NCI-H2107 (cell line): ENCODE measurements at regions not wholly inside any gene's neighbourhood (a gene's known extent, or its start where the extent isn't known, plus 50 kb on each side); places are given as distances from the start of the nearest gene placed in this dataset.
"Not testable (repeated sequence)": the region's sequence is repeated elsewhere in the genome, so short reads cannot be mapped to it uniquely, and the experiment has no call there.

Experiments used
- DNase-seq: peaks from one replicate; lab custom pipeline; 2025; lab: John Stamatoyannopoulos, UW

- peak; percentile 14 for DNase-seq
Observed at GRCh38 chr2:176854878-176855277, 357.7 kb upstream of the HNRNPA3 start.

DNA sequence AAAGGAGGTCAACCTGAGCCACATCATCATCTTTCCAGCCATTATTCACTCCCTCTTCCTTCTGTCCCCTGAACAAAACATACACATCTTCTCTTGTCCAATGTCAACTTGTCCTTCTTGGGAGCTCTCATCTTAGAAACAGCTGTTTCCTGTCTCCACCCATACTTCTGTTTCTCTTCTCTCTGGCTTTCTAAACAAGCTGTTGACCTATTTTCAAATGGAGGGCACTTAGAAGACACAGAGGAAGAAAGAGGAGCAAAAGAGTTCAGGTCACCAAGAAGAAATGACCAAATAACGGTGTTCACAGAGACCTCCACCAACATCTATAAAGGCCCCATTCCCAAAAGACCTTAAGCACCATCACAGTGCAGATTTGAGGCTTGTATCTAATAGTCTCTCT is 355.9 kb upstream of the HNRNPA3 start:
- no peak for DNase-seq

DNA sequence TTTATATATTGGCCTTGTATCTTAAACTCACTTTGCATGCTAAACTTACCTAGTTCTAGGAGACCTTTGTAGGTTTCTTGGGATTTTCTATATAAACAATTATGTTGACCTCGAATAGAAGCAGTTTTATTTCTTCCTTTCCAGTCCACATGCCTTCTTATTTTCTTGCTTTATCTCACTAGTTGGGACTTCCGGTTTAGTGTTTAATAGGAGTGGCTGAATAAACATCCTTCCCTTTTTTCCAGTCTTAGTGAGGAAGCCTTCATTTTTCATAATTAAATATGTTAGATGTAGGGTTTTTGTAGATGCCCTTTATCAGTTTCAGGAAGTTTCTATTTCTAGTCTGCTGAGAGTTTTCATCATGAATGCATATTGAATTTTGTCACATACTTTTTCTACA is 347.3 kb upstream of the HNRNPA3 start:
- no peak for DNase-seq

GRCh38 chr2:176872406-176872805 is 340.2 kb upstream of the HNRNPA3 start:
- no peak for DNase-seq

GRCh38 chr2:176873403-176873802 is 339.2 kb upstream of the HNRNPA3 start:
- no peak for DNase-seq

- DNase-seq, result no peak
Observed at GRCh38 chr2:176876493-176877103, 336.0 kb upstream of the HNRNPA3 start.

DNA sequence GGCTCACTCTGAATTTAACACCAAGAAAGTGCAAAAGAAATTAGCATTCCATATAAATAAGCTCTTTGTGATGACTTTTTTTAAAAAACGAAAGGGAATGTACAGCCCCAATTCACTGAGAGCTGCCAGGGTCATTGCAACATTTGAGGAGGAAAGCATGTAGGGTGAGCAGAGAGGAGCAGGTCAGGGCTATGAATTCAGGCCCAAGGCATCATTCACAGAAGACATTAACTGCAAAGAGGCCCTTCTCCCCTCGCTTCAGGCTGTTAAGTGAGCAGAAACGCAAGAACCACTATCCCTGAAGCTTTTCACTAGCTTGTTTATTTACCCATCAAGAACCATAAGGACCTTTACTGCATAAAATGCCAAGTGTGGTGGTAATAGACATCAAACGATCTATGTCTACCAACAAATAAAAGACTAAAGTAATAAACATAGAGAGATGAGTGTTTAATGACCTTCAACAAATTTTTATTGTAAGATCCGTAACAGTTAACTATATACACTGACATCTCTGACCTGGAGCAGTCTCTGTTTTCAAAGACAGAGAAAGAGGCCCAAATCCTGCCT is 333.1 kb upstream of the HNRNPA3 start:
- DNase-seq, result no peak

GRCh38 chr2:176882045-176882444 is 330.5 kb upstream of the HNRNPA3 start:
- not testable (repeated sequence) for DNase-seq

DNA sequence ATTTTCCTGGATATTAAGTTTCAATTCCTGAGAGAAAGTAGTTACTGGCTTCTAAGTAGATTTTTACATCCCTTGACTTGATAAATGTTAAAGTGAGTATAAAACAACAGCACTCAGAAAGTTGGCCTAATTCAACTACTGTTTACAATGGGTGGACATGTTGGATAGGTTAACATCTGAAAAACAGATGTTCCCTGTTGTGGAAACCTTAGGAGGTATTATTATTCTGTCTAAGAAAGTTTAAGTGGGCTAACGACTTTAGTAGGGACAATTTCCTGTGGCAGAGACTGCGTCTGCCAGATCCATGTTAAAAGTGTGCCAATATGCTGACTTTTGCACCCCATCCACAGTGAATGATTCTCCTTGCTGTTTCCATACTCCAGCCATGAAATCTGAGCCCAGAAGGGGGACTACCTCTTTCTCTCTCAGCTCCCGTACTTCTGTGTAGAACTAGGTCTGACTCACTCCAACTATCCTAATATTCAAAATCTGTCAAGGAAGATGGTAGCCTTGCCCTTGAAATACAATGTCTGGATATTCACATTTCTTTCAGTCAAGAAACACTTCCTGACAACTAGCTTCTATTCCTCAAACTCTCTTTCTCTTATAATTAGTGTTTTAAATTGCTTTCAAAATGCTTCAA is 327.5 kb upstream of the HNRNPA3 start:
- no peak for DNase-seq

DNA sequence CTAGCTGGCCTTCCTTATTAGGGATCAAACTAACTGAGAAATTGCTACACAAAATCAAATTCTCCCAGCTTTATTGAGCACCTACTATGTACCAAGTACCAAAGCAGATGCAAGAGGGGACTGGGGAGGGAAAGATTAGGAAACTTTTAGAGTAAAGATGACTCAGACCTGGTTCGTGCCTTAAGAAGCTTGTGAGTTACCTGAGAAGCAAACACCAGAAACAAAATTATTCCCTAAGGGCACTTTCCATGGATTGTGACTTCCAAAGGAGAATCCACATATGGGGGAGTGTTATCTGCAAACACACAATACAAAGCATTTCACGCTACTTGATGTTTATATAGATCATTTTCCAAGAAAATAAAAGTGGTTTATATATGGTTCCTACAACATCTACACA is 326.9 kb upstream of the HNRNPA3 start:
- DNase-seq, result no peak

- DNase-seq, result no peak
Observed at GRCh38 chr2:176891105-176891504, 321.5 kb upstream of the HNRNPA3 start.

- DNase-seq, result no peak
Observed at GRCh38 chr2:176891857-176892256, 320.7 kb upstream of the HNRNPA3 start.

DNA sequence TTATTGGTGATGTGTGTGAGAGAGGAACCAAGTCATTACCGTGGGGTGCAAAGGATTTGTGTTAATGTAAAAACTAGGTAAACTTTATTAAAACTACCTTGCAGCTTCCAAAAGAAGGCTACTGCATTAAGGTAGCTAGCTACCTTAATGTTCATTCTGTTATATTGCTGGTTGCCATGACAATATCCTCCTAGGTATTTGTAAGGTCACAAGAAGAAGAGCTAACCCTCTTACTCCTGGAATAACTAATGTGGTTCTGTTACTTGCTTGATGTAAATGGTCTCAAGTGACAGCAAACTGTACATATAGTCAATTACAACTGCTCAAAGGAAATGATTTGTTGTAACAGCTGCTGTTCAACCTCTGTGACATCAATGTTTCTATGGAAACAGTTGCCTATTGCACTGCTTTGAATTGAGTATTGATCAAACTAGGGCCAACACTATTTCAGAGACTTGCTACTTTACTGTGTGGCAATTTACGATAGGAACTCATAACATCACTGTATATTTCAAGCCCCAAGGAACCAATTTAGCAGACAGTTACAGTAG is 319.8 kb upstream of the HNRNPA3 start:
- no peak for DNase-seq

- no peak for DNase-seq
Observed at GRCh38 chr2:176895158-176895557, 317.4 kb upstream of the HNRNPA3 start.

- no peak for DNase-seq
Observed at GRCh38 chr2:176902454-176902853, 310.1 kb upstream of the HNRNPA3 start.

- DNase-seq, result not testable (repeated sequence)
Observed at GRCh38 chr2:176904053-176904452, 308.5 kb upstream of the HNRNPA3 start.

- no peak for DNase-seq
Observed at GRCh38 chr2:176907341-176907740, 305.3 kb upstream of the HNRNPA3 start.

GRCh38 chr2:176910828-176911227 is 301.8 kb upstream of the HNRNPA3 start:
- no peak for DNase-seq

DNA sequence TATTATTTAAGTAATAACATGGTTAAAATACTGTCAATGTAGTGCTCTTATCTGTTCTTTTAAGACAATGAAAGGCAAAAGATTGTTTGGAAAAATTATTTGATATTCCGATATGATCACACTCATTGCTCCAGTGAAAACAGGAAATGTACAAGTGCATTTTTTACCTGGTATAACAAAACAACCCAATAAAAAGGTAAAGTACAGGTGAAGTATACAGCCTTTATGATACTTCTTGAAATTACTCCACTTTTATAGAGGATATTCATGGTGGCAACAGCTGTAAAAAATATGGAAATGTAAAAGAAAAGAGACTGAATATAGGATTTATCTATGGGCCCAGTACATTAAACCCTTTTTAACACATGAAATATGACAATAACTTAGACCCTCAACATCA is 298.6 kb upstream of the HNRNPA3 start:
- no peak for DNase-seq

DNA sequence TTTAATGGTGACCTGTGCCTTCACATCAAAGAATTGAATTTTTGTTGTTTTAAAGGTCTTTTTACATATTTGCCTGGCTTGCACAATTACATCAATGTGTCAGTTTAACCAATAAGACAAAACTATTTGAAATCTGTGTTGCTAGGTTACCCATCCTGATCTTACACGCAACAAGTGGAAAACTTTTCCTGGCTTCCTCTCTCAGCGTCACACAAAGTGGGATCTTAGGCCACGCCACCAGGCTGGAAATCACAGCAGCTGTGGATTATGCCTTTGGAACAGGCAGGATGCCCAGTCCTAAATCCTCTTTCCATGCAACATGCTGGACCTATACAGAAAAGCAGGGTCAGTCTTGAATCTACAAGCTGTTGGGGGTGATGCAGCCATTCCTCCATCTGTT is 298.2 kb upstream of the HNRNPA3 start:
- no peak for DNase-seq

DNA sequence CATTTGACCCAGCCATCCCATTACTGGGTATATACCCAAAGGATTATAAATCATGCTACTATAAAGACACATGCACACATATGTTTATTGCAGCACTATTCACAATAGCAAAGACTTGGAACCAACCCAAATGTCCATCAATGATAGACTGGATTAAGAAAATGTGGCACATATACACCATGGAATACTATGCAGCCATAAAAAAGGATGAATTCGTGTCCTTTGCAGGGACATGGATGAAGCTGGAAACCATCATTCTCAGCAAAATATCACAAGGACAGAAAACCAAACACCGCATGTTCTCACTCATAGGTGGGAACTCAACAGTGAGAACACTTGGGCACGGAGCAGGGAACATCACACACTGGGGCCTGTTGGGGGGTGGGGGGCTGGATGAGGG is 290.0 kb upstream of the HNRNPA3 start:
- DNase-seq, result not testable (repeated sequence)

DNA sequence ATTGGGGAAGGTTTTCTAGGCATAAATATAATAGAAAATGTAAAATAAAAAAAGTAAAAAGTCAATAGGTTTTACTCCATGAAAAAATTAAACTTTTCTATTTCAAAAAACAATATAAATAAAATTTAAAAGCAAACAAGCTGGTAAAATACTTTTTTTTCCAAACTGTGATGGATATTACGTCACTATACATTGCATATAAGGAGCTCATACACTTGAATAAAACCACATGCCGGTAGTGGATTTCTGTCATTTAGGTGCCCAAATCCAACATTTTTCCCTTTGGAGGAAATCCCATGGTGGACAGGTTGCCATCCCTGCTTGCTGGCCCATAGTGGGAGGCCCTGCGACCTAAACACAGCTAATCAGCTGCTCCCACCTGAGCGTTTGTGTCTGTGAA is 289.4 kb upstream of the HNRNPA3 start:
- no peak for DNase-seq

GRCh38 chr2:176924909-176925534 is 287.6 kb upstream of the HNRNPA3 start:
- no peak for DNase-seq
